Calu3 (cell line): ENCODE measurements at regions not wholly inside any gene's neighbourhood (a gene's known extent, or its start where the extent isn't known, plus 50 kb on each side); places are given as distances from the start of the nearest gene placed in this dataset.

Source experiments
- BruUV-seq: library from RNA; stranded (reverse); fragments of 400-500 nt; replicated peaks from 2 replicates; lab custom pipeline; 2021; lab: Mats Ljungman, UMichigan
- CTCF ChIA-PET: fragments of 300-600 bp; sonication (Branson Sonifier 250); formaldehyde crosslinking; loops from one replicate; lab custom pipeline; 2022; ENCODE audit warnings: antibody characterized with exemption; lab: Charles Lee
- DNase-seq: peaks from one replicate; pipeline ENCODE4 v3.0.0; 2022
- H3K27ac Mint-ChIP-seq: one replicate; pipeline ENCODE4 v1.8.0; 2022; ENCODE audit warnings: mixed read lengths; ENCODE audit not compliant: unreplicated experiment
- H3K27me3 Mint-ChIP-seq: one replicate; pipeline ENCODE4 v1.8.0; 2022; ENCODE audit warnings: mixed read lengths; ENCODE audit not compliant: unreplicated experiment
- H3K36me3 Mint-ChIP-seq: one replicate; pipeline ENCODE4 v1.8.0; 2022; ENCODE audit warnings: mild to moderate bottlenecking, moderate library complexity, mixed read lengths; ENCODE audit not compliant: insufficient read depth, unreplicated experiment
- H3K4me1 Mint-ChIP-seq: one replicate; pipeline ENCODE4 v1.8.0; 2022; ENCODE audit warnings: mild to moderate bottlenecking, low read depth, mixed read lengths; ENCODE audit not compliant: unreplicated experiment
- H3K4me3 Mint-ChIP-seq: one replicate; pipeline ENCODE4 v1.8.0; 2022; ENCODE audit warnings: mild to moderate bottlenecking, low read depth, moderate library complexity, mixed read lengths; ENCODE audit not compliant: unreplicated experiment
- H3K9me3 Mint-ChIP-seq: one replicate; pipeline ENCODE4 v1.8.0; 2022; ENCODE audit warnings: low read depth, mixed read lengths; ENCODE audit not compliant: unreplicated experiment
- CTCF ChIP-seq: fragments of 200-600 bp; IDR thresholded peaks from one replicate; pipeline ENCODE4 v1.8.0; 2022; ENCODE audit warnings: antibody characterized with exemption; ENCODE audit not compliant: unreplicated experiment
- intact Hi-C: fragments of 100-400 bp; cut with micrococcal nuclease; formaldehyde crosslinking; loops from one replicate; pipeline ENCODE4 v1.10.0; 2022; ENCODE audit not compliant: unreplicated experiment

GRCh38 chr9:25427290-25427689 lies 251.0 kb downstream of the TUSC1 start:
- Mint-ChIP-seq H3K4me1 (no peaks in the 10 kb centered on the region), H3K27me3 (no peaks in the 10 kb centered on the region), H3K27ac (no peak overlapping the region), H3K4me3 (no peak overlapping the region), H3K36me3 (no peaks in the 10 kb centered on the region), H3K9me3 (peaks cover 8% of the 10 kb centered on the region)
- CTCF ChIA-PET, result interaction anchor here (0.7 kb wide), 1 partner anchor 1269 kb away, joined by 4 read pairs; no protein-coding TSS in a partner anchor
- no peak for TF ChIP-seq CTCF
- no TSS peak for BruUV-seq
- DNase-seq, result no peak
- intact Hi-C loops, result no loop called here

GRCh38 chr9:25421560-25421959 lies 256.7 kb downstream of the TUSC1 start:
- no peak for DNase-seq
- Mint-ChIP-seq H3K36me3 (no peaks in the 10 kb centered on the region), H3K27me3 (no peaks in the 10 kb centered on the region), H3K27ac (no peak overlapping the region), H3K4me1 (no peaks in the 10 kb centered on the region), H3K4me3 (no peak overlapping the region), H3K9me3 (peaks cover 6% of the 10 kb centered on the region)
- CTCF ChIA-PET, result no interaction called here
- intact Hi-C loops, result no loop called here
- TF ChIP-seq CTCF, result no peak
- BruUV-seq, result no TSS peak

GRCh38 chr9:25418974-25419373 lies 259.3 kb downstream of the TUSC1 start:
- intact Hi-C loops, result no loop called here
- TF ChIP-seq CTCF, result no peak
- CTCF ChIA-PET, result no interaction called here
- Mint-ChIP-seq H3K36me3 (no peaks in the 10 kb centered on the region), H3K27ac (no peak overlapping the region), H3K9me3 (peaks cover 6% of the 10 kb centered on the region), H3K27me3 (no peaks in the 10 kb centered on the region), H3K4me1 (no peaks in the 10 kb centered on the region), H3K4me3 (no peak overlapping the region)
- DNase-seq, result no peak
- no TSS peak for BruUV-seq

DNA sequence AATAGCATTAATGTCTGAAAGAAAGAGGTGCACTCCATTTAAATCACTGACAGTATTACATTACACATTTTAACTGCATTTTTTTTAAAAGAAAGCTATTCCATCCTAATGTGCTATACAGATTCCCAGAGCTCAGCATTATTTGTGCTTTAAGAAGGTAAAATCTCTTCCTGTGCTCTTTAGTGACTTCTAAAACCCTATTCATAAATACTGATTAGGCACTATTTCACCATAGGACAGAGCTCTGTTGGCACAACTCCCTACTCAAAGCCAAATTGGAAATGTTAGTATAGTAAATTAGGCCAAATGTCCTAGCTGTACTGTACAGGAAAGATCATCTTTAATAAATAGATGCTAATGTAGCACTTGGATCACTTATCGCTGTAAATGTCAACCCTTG lies 262.5 kb downstream of the TUSC1 start:
- BruUV-seq, result no TSS peak
- Mint-ChIP-seq H3K9me3 (peaks cover 6% of the 10 kb centered on the region), H3K4me3 (no peak overlapping the region), H3K4me1 (no peaks in the 10 kb centered on the region), H3K27ac (no peak overlapping the region), H3K27me3 (no peaks in the 10 kb centered on the region), H3K36me3 (no peaks in the 10 kb centered on the region)
- intact Hi-C loops, result no loop called here
- no peak for DNase-seq
- TF ChIP-seq CTCF, result no peak
- CTCF ChIA-PET, result no interaction called here

GRCh38 chr9:25412646-25413045 lies 265.6 kb downstream of the TUSC1 start:
- Mint-ChIP-seq H3K9me3 (no peaks in the 10 kb centered on the region), H3K4me1 (no peaks in the 10 kb centered on the region), H3K4me3 (no peak overlapping the region), H3K27me3 (no peaks in the 10 kb centered on the region), H3K27ac (no peak overlapping the region), H3K36me3 (no peaks in the 10 kb centered on the region)
- no peak for TF ChIP-seq CTCF
- CTCF ChIA-PET, result no interaction called here
- DNase-seq, result no peak
- intact Hi-C loops, result no loop called here
- no TSS peak for BruUV-seq
